ENCODE measurements at regions not wholly inside any gene's neighbourhood (a gene's known extent, or its start where the extent isn't known, plus 50 kb on each side); places are given as distances from the start of the nearest gene placed in this dataset.

DNA sequence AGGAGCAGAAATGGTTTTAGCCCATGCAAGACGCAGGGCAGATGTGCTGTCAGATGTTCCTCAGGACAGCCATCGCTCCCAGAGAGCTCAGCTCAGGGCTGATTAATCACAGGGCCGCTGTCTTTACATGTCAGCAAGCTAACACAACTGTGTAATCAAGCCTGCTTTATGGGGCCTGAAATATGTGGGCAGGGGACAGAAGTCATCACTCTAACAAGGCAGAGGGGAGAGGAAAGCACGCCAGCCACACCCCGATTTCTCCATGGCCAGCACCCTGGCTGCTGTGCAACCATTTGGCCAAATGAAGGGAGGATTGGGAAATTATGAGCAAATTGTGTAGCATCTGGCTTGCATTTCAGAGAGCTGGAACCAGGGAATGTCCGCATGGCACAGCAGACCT, 368.8 kb downstream of the NPHP4 start:
- H3K4me3 ChIP-seq (ENCODE audit: low read depth, low read length) = no peak overlapping the region
- no peak for DNase-seq (ENCODE audit: low read depth)

GRCh38 chr1:5622412-5622811, 369.8 kb downstream of the NPHP4 start:
- TF ChIP-seq CTCF (conservative IDR thresholded peaks at IDR 0.05; ENCODE audit: low read depth, low read length) = no peak
- no peak overlapping the region for H3K4me3 ChIP-seq (ENCODE audit: low read depth, low read length)
- no peak for DNase-seq (ENCODE audit: low read depth)

More for the DNA sequence above, 368.8 kb downstream of the NPHP4 start:
- TF ChIP-seq CTCF (conservative IDR thresholded peaks at IDR 0.05; ENCODE audit: low read depth, low read length) = no peak

- no peak overlapping the region for H3K4me3 ChIP-seq (ENCODE audit: low read depth, low read length)
- TF ChIP-seq CTCF (conservative IDR thresholded peaks at IDR 0.05; ENCODE audit: low read depth, low read length) = no peak
- DNase-seq (ENCODE audit: low read depth) = no peak
Observed at GRCh38 chr1:5621692-5622091, 370.5 kb downstream of the NPHP4 start.

GRCh38 chr1:5620997-5621396, 371.2 kb downstream of the NPHP4 start:
- no peak for DNase-seq (ENCODE audit: low read depth)
- no peak overlapping the region for H3K4me3 ChIP-seq (ENCODE audit: low read depth, low read length)
- no peak for TF ChIP-seq CTCF (conservative IDR thresholded peaks at IDR 0.05; ENCODE audit: low read depth, low read length)

DNA sequence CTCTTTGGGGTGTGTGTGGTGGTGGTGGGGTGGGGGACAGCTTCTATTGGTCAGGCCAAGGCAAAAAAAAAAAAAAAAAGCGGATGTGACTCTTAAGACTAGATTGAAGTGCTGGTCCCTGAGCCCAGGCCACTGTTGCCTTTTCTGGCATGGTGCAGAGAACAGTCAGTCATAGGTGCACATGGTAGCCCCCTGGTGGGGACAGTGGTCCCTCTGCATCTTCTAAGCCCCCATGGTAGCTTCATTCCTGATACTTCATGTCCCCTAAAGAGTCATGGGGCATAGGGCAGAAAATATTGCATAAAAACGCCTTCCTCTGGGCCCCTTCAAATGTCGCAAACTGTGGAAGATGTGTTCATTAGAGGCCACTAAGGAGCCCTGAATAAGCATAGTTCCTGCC, 371.8 kb downstream of the NPHP4 start:
- H3K4me3 ChIP-seq (ENCODE audit: low read depth, low read length) = no peak overlapping the region
- no peak for TF ChIP-seq CTCF (conservative IDR thresholded peaks at IDR 0.05; ENCODE audit: low read depth, low read length)
- no peak for DNase-seq (ENCODE audit: low read depth)

- no peak for TF ChIP-seq CTCF (conservative IDR thresholded peaks at IDR 0.05; ENCODE audit: low read depth, low read length)
- DNase-seq (ENCODE audit: low read depth) = no peak
- no peak overlapping the region for H3K4me3 ChIP-seq (ENCODE audit: low read depth, low read length)
Observed at GRCh38 chr1:5619469-5619868, 372.8 kb downstream of the NPHP4 start.

DNA sequence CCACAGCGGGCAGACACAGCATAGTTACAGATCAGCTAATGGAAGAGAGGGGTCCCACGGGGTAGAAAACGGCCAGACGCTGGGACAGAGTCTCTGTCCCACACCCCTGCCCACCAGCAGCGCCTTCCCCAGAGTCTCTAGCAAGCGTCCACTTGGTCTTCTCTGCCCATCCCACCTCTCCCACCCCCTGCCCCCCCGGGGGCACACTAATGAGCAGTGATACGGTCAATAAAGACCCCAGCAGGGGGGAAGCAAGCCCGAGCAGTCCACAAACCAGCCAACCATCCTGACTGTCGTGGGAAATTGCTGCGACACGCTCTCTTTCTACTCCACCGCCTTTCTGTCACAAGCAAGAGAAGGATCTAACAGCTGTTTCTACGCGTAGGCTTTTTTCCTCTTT, 374.7 kb downstream of the NPHP4 start:
- H3K4me3 ChIP-seq (ENCODE audit: low read depth, low read length) = no peak overlapping the region
- TF ChIP-seq CTCF (conservative IDR thresholded peaks at IDR 0.05; ENCODE audit: low read depth, low read length) = no peak
- no peak for DNase-seq (ENCODE audit: low read depth)
